PC-9 (cell line): ENCODE measurements at regions not wholly inside any gene's neighbourhood (a gene's known extent, or its start where the extent isn't known, plus 50 kb on each side); places are given as distances from the start of the nearest gene placed in this dataset.

Source experiments
- EZH2 ChIP-seq: fragments of 200-600 bp; sonication (generic); IDR thresholded peaks from 2 replicates; pipeline ENCODE4 v1.8.0; 2017; ENCODE audit warnings: antibody characterized with exemption, low read depth
- TF ChIP-seq, protein P1 (sequence below): fragments of 200-600 bp; sonication (generic); conservative IDR thresholded peaks from 2 replicates; pipeline ENCODE4 v1.6.1; 2017; ENCODE audit warnings: mixed run types, antibody characterized with exemption, mild to moderate bottlenecking, moderate library complexity

DNA sequence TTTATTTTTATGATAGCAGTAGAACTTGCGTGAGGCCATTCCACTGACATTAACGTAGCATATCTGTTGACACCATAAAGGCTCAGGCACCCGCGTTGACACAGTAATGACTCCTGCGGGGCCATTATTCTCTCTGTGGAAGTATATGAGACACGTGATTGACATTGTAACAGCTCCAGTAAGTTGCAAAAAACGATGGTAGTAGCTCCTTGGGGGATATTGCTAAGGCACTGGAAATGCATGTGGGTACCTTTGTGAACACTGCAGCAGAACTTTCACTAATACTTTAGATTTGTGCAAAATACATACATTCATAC is 918.8 kb upstream of the CDH8 start:
- no peak for TF ChIP-seq EZH2
- TF ChIP-seq, protein P1, sequence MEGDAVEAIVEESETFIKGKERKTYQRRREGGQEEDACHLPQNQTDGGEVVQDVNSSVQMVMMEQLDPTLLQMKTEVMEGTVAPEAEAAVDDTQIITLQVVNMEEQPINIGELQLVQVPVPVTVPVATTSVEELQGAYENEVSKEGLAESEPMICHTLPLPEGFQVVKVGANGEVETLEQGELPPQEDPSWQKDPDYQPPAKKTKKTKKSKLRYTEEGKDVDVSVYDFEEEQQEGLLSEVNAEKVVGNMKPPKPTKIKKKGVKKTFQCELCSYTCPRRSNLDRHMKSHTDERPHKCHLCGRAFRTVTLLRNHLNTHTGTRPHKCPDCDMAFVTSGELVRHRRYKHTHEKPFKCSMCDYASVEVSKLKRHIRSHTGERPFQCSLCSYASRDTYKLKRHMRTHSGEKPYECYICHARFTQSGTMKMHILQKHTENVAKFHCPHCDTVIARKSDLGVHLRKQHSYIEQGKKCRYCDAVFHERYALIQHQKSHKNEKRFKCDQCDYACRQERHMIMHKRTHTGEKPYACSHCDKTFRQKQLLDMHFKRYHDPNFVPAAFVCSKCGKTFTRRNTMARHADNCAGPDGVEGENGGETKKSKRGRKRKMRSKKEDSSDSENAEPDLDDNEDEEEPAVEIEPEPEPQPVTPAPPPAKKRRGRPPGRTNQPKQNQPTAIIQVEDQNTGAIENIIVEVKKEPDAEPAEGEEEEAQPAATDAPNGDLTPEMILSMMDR = no peak
